Activated CD8-positive, alpha-beta memory T cell treated with anti-CD3 and anti-CD28 coated beads, Interleukin-2, amount 50 U/mL, for 1 hour (primary cell): ENCODE measurements at regions not wholly inside any gene's neighbourhood (a gene's known extent, or its start where the extent isn't known, plus 50 kb on each side); places are given as distances from the start of the nearest gene placed in this dataset.

ENCODE experiments used
- DNase-seq: peaks from one replicate; pipeline ENCODE4 v3.0.0-alpha.2; 2020; ENCODE audit errors: extremely low read depth

GRCh38 chr1:55932402-55932801 is 647.0 kb downstream of the PLPP3 start:
- no peak for DNase-seq

GRCh38 chr1:55931081-55931940 is 648.1 kb downstream of the PLPP3 start:
- DNase-seq: no peak

- DNase-seq: no peak
Observed at GRCh38 chr1:55929652-55930051, 649.7 kb downstream of the PLPP3 start.

- DNase-seq: no peak
Observed at GRCh38 chr1:55928576-55928975, 650.8 kb downstream of the PLPP3 start.

GRCh38 chr1:55927702-55928290 is 651.6 kb downstream of the PLPP3 start:
- no peak for DNase-seq

GRCh38 chr1:55926906-55927471 is 652.4 kb downstream of the PLPP3 start:
- DNase-seq: no peak

GRCh38 chr1:55916907-55917306 is 662.5 kb downstream of the PLPP3 start:
- DNase-seq: no peak

- DNase-seq: no peak
Observed at GRCh38 chr1:55916481-55916880, 662.9 kb downstream of the PLPP3 start.

GRCh38 chr1:55913565-55913964 is 665.8 kb downstream of the PLPP3 start:
- DNase-seq: no peak

- no peak for DNase-seq
Observed at GRCh38 chr1:55912438-55912837, 666.9 kb downstream of the PLPP3 start.

- DNase-seq: no peak
Observed at GRCh38 chr1:55904541-55904940, 674.8 kb downstream of the PLPP3 start.

GRCh38 chr1:55898181-55898580 is 681.2 kb downstream of the PLPP3 start:
- no peak for DNase-seq

- no peak for DNase-seq
Observed at GRCh38 chr1:55896210-55896609, 681.0 kb upstream of the USP24 start.

GRCh38 chr1:55894521-55894920 is 679.4 kb upstream of the USP24 start:
- DNase-seq: no peak

- no peak for DNase-seq
Observed at GRCh38 chr1:55893155-55893554, 678.0 kb upstream of the USP24 start.

- DNase-seq: no peak
Observed at GRCh38 chr1:55888685-55889317, 673.6 kb upstream of the USP24 start.

- no peak for DNase-seq
Observed at GRCh38 chr1:55886856-55887712, 671.9 kb upstream of the USP24 start.

- no peak for DNase-seq
Observed at GRCh38 chr1:55885619-55886018, 670.5 kb upstream of the USP24 start.

GRCh38 chr1:55882931-55883330 is 667.8 kb upstream of the USP24 start:
- DNase-seq: no peak

GRCh38 chr1:55879346-55879745 is 664.2 kb upstream of the USP24 start:
- DNase-seq: no peak

- no peak for DNase-seq
Observed at GRCh38 chr1:55877437-55878232, 662.5 kb upstream of the USP24 start.
